BJ (cell line): ENCODE measurements at regions not wholly inside any gene's neighbourhood (a gene's known extent, or its start where the extent isn't known, plus 50 kb on each side); places are given as distances from the start of the nearest gene placed in this dataset.
"Not testable (repeated sequence)": the region's sequence is repeated elsewhere in the genome, so short reads cannot be mapped to it uniquely, and the experiment has no call there.

Source experiments
- CTCF ChIA-PET: fragments of 350-600 bp; formaldehyde crosslinking; extraction: SDS; loops from one replicate; lab custom pipeline; 2021; ENCODE audit warnings: antibody characterized with exemption, inconsistent platforms; lab: Yijun Ruan, JAX
- POLR2A ChIA-PET: fragments of 300-600 bp; sonication (Branson Sonifier 250); formaldehyde crosslinking; extraction: SDS; loops from one replicate; lab custom pipeline; 2021; ENCODE audit warnings: antibody characterized with exemption; lab: Charles Lee
- DNase-seq: peaks from one replicate; pipeline ENCODE4 v3.0.0-alpha.2; 2011; ENCODE audit warnings: low read depth
- H3K27me3 ChIP-seq: 2 replicates; pipeline ENCODE4 v1.6.0; 2011; ENCODE audit warnings: low read length; ENCODE audit not compliant: control insufficient read depth, insufficient read depth
- H3K36me3 ChIP-seq: 2 replicates; pipeline ENCODE4 v1.5.1; 2011; ENCODE audit warnings: low read length; ENCODE audit not compliant: control insufficient read depth, insufficient read depth
- H3K4me3 ChIP-seq: 2 replicates; pipeline ENCODE4 v1.5.1; 2011; ENCODE audit warnings: low read depth, mild to moderate bottlenecking, control low read depth, low read length
- CTCF ChIP-seq: IDR thresholded peaks from 2 replicates; pipeline ENCODE4 v1.5.1; 2011; ENCODE audit warnings: low read depth, mild to moderate bottlenecking, control low read depth, inconsistent platforms, low read length, moderate library complexity; ENCODE audit not compliant: insufficient read depth

- Histone ChIP-seq H3K4me3 (no peak overlapping the region), H3K36me3 (no peaks in the 10 kb centered on the region), H3K27me3 (peaks cover 4% of the 10 kb centered on the region; the same call in 1 of the 2 replicates)
- no peak for TF ChIP-seq CTCF
- ChIA-PET POLR2A (no interaction called here), CTCF (no interaction called here)
- DNase-seq = no peak
Measured at GRCh38 chr4:1522606-1523005, 116.4 kb upstream of the NKX1-1 start.

- Histone ChIP-seq H3K36me3 (no peaks in the 10 kb centered on the region), H3K27me3 (peaks cover 7% of the 10 kb centered on the region), H3K4me3 (no peak overlapping the region)
- ChIA-PET CTCF (interaction anchor here (1.0 to 1.5 kb wide), 2 partner anchors 9 to 27 kb away, joined by 3 to 5 read pairs; no protein-coding TSS in a partner anchor), POLR2A (no interaction called here)
- no peak for TF ChIP-seq CTCF
- no peak for DNase-seq
Measured at GRCh38 chr4:1521821-1522361, 115.6 kb upstream of the NKX1-1 start.

GRCh38 chr4:1520795-1521576 is 114.7 kb upstream of the NKX1-1 start:
- H3K36me3 ChIP-seq, DNase-seq, H3K27me3 ChIP-seq, POLR2A ChIA-PET: not testable (repeated sequence)
- H3K4me3 ChIP-seq = peak overlapping the region; percentile 23
- CTCF ChIA-PET = interaction anchor here (1.0 to 1.5 kb wide), 2 partner anchors 8 to 28 kb away, joined by 3 to 5 read pairs; no protein-coding TSS in a partner anchor

GRCh38 chr4:1519787-1520661 is 113.8 kb upstream of the NKX1-1 start:
- no peak overlapping the region for H3K4me3 ChIP-seq
- no peak for DNase-seq
- H3K36me3 ChIP-seq = no peaks in the 10 kb centered on the region
- CTCF ChIA-PET = interaction anchor here (0.5 kb wide), 1 partner anchor 238 kb away, joined by 4 read pairs; no protein-coding TSS in a partner anchor
- peaks cover 10% of the 10 kb centered on the region for H3K27me3 ChIP-seq
- POLR2A ChIA-PET = no interaction called here
- no peak for TF ChIP-seq CTCF

GRCh38 chr4:1518997-1519700 is 112.9 kb upstream of the NKX1-1 start:
- no peak overlapping the region for H3K4me3 ChIP-seq
- no peak for DNase-seq
- CTCF ChIA-PET = interaction anchor here (0.5 kb wide), 1 partner anchor 237 kb away, joined by 4 read pairs; no protein-coding TSS in a partner anchor
- H3K27me3 ChIP-seq = peaks cover 10% of the 10 kb centered on the region
- POLR2A ChIA-PET = no interaction called here
- TF ChIP-seq CTCF = no peak
- no peaks in the 10 kb centered on the region for H3K36me3 ChIP-seq
